Neutrophil (primary cell): ENCODE measurements at regions not wholly inside any gene's neighbourhood (a gene's known extent, or its start where the extent isn't known, plus 50 kb on each side); places are given as distances from the start of the nearest gene placed in this dataset.

Experiments
- H3K27ac ChIP-seq: fragments of 200-600 bp; sonication (generic); 2 replicates; pipeline ENCODE4 v1.5.1; 2016; ENCODE audit warnings: mild to moderate bottlenecking, moderate library complexity
- H3K27me3 ChIP-seq: fragments of 200-600 bp; sonication (generic); 2 replicates; pipeline ENCODE4 v1.6.0; 2016; ENCODE audit warnings: mild to moderate bottlenecking
- H3K36me3 ChIP-seq: fragments of 200-600 bp; sonication (generic); 2 replicates; pipeline ENCODE4 v1.5.1; 2017
- H3K4me1 ChIP-seq, 2 experiments: fragments of 200-600 bp in 1 of 2; sonication (generic) in 1 of 2; 1 replicate in 1 of 2; 2 replicates in 1 of 2; pipeline versions ENCODE4 v1.5.1 to v1.6.1; 2013 to 2016; ENCODE audit warnings: low read depth in 1 of 2, low read length in 1 of 2, mild to moderate bottlenecking in 1 of 2, moderate library complexity in 1 of 2; ENCODE audit not compliant: control insufficient read depth in 1 of 2, insufficient read depth in 1 of 2
- H3K4me3 ChIP-seq, 2 experiments: fragments of 200-600 bp in 1 of 2; sonication (generic) in 1 of 2; 1 replicate in 1 of 2; 2 replicates in 1 of 2; pipeline ENCODE4 v1.5.1; 2013 to 2016; ENCODE audit warnings: low read depth in 1 of 2, low read length in 1 of 2, mild to moderate bottlenecking in 1 of 2, moderate library complexity in 1 of 2
- H3K9me3 ChIP-seq: fragments of 200-600 bp; sonication (generic); 2 replicates; pipeline ENCODE4 v1.5.1; 2016
- CTCF ChIP-seq: fragments of 200-600 bp; sonication (generic); IDR thresholded peaks from 2 replicates; pipeline ENCODE4 v1.5.1; 2016; ENCODE audit warnings: antibody characterized with exemption

GRCh38 chr7:3243256-3243655, 57.8 kb upstream of the SDK1 start:
- H3K36me3 ChIP-seq: no peaks in the 10 kb centered on the region
- H3K4me3 ChIP-seq: no peak overlapping the region
- H3K27ac ChIP-seq: no peak overlapping the region
- H3K9me3 ChIP-seq: no peaks in the 10 kb centered on the region
- H3K4me1 ChIP-seq: no peaks in the 10 kb centered on the region
- no peak for TF ChIP-seq CTCF
- no peaks in the 10 kb centered on the region for H3K27me3 ChIP-seq

GRCh38 chr7:3243680-3244079, 57.4 kb upstream of the SDK1 start:
- Histone ChIP-seq H3K27me3 (no peaks in the 10 kb centered on the region), H3K9me3 (no peaks in the 10 kb centered on the region), H3K4me3 (no peak overlapping the region), H3K4me1 (no peaks in the 10 kb centered on the region), H3K27ac (no peak overlapping the region), H3K36me3 (no peaks in the 10 kb centered on the region)
- TF ChIP-seq CTCF: no peak

GRCh38 chr7:3244241-3244814, 56.7 kb upstream of the SDK1 start:
- no peaks in the 10 kb centered on the region for H3K36me3 ChIP-seq
- no peaks in the 10 kb centered on the region for H3K9me3 ChIP-seq
- no peak for TF ChIP-seq CTCF
- H3K27me3 ChIP-seq: no peaks in the 10 kb centered on the region
- H3K4me1 ChIP-seq: no peaks in the 10 kb centered on the region
- no peak overlapping the region for H3K4me3 ChIP-seq
- H3K27ac ChIP-seq: no peak overlapping the region

- no peak overlapping the region for H3K27ac ChIP-seq
- no peaks in the 10 kb centered on the region for H3K27me3 ChIP-seq
- H3K4me1 ChIP-seq: no peaks in the 10 kb centered on the region
- no peaks in the 10 kb centered on the region for H3K9me3 ChIP-seq
- no peak overlapping the region for H3K4me3 ChIP-seq
- H3K36me3 ChIP-seq: no peaks in the 10 kb centered on the region
- TF ChIP-seq CTCF: no peak
Measured at GRCh38 chr7:3245077-3245476, 56.0 kb upstream of the SDK1 start.

GRCh38 chr7:3245721-3246120, 55.3 kb upstream of the SDK1 start:
- no peak for TF ChIP-seq CTCF
- Histone ChIP-seq H3K27ac (no peak overlapping the region), H3K27me3 (no peaks in the 10 kb centered on the region), H3K4me1 (no peaks in the 10 kb centered on the region), H3K9me3 (no peaks in the 10 kb centered on the region), H3K4me3 (no peak overlapping the region), H3K36me3 (no peaks in the 10 kb centered on the region)

GRCh38 chr7:3246127-3246526, 54.9 kb upstream of the SDK1 start:
- TF ChIP-seq CTCF: no peak

More at GRCh38 chr7:3246127-3246526, 54.9 kb upstream of the SDK1 start:
- H3K27ac ChIP-seq: no peak overlapping the region
- no peaks in the 10 kb centered on the region for H3K4me1 ChIP-seq
- no peaks in the 10 kb centered on the region for H3K9me3 ChIP-seq
- H3K27me3 ChIP-seq: no peaks in the 10 kb centered on the region
- no peak overlapping the region for H3K4me3 ChIP-seq
- H3K36me3 ChIP-seq: no peaks in the 10 kb centered on the region
